Effector memory CD8-positive, alpha-beta T cell (primary cell): ENCODE measurements at regions not wholly inside any gene's neighbourhood (a gene's known extent, or its start where the extent isn't known, plus 50 kb on each side); places are given as distances from the start of the nearest gene placed in this dataset.
A peak's percentile ranks its signal among the peaks of the same experiment; 100 is the strongest.

Experiments used
- ATAC-seq: fragments of 150-1000 bp; cut with Tn5 transposase; replicated peaks from 2 replicates; pipeline ENCODE4 v1.10.0; 2021; ENCODE audit warnings: mild to moderate bottlenecking, moderate library complexity
- DNase-seq, 3 experiments: peaks; one replicate each; pipeline ENCODE4 v3.0.0; 2021
- H3K27ac Mint-ChIP-seq, 2 donors: one replicate each; pipeline ENCODE4 v1.8.0; 2022; ENCODE audit warnings: mild to moderate bottlenecking in 2 of 2, mixed read lengths in 2 of 2, moderate library complexity in 2 of 2
- H3K27me3 Mint-ChIP-seq, 2 donors: one replicate each; pipeline ENCODE4 v1.8.0; 2022; ENCODE audit warnings: mixed read lengths in 2 of 2
- H3K36me3 Mint-ChIP-seq: one replicate; pipeline ENCODE4 v1.8.0; 2022; ENCODE audit warnings: mild to moderate bottlenecking, moderate library complexity, mixed read lengths; ENCODE audit not compliant: insufficient read depth
- H3K4me1 Mint-ChIP-seq, 2 donors: one replicate each; pipeline ENCODE4 v1.8.0; 2022; ENCODE audit warnings: low read depth in 2 of 2, mixed read lengths in 2 of 2
- H3K4me3 Mint-ChIP-seq, 2 donors: one replicate each; pipeline ENCODE4 v1.8.0; 2022; ENCODE audit warnings: mild to moderate bottlenecking in 2 of 2, mixed read lengths in 2 of 2, moderate library complexity in 2 of 2
- H3K9me3 Mint-ChIP-seq, 2 donors: one replicate each; pipeline ENCODE4 v1.8.0; 2022; ENCODE audit warnings: mixed read lengths in 2 of 2

DNA sequence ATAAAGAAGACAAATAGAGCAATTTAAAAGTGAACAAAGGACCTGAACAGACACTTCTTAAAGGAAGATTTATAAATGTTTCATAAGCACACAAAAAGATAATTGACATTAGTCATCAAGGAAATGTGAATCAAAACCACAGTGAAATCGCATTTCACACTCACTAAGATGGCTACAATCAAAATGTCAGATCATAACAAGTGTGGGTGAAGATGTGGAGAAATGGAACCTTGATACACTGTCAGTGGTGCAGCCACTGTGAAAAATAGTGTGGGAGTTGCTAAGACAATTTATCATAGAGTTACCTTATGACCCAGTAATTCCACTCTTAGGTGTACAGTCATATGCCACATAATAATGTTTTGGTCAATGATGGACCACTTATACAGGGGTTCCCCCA, 54.5 kb upstream of the HTR4 start:
- Mint-ChIP-seq H3K4me3 (no peak overlapping the region), H3K4me1 (no peaks in the 10 kb centered on the region), H3K27ac (no peak overlapping the region), H3K9me3 (no peaks in the 10 kb centered on the region), H3K36me3 (peaks cover 2% of the 10 kb centered on the region), H3K27me3 (peaks cover 16 to 27% of the 10 kb centered on the region in 2 donors)
- ATAC-seq (no peak), DNase-seq (no peak)

DNA sequence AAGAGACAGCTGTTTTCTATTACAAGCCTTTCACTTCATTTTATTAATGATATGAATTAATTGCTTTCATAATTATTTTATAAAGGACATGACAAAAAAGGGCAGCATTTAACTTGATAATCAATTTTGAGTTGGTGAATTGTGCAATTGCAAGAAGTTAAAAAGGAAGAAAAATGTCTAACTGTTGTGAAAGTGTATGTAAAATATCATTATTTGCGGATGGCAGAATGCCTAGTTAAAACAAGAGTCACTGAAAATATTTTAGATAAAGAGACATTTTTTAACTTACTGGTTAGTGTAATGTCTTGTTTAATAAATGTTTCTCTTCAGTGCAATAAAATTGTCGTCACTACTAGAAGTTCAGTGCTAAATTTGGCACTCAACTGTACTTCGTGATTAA, 57.6 kb upstream of the HTR4 start:
- DNase-seq: no peak
- ATAC-seq: no peak
- no peaks in the 10 kb centered on the region for H3K4me1 Mint-ChIP-seq
- H3K4me3 Mint-ChIP-seq: no peak overlapping the region
- peaks cover 21 to 25% of the 10 kb centered on the region in 2 donors for H3K27me3 Mint-ChIP-seq
- H3K27ac Mint-ChIP-seq: no peak overlapping the region
- H3K9me3 Mint-ChIP-seq: no peaks in the 10 kb centered on the region
- H3K36me3 Mint-ChIP-seq: peaks cover 2% of the 10 kb centered on the region

DNA sequence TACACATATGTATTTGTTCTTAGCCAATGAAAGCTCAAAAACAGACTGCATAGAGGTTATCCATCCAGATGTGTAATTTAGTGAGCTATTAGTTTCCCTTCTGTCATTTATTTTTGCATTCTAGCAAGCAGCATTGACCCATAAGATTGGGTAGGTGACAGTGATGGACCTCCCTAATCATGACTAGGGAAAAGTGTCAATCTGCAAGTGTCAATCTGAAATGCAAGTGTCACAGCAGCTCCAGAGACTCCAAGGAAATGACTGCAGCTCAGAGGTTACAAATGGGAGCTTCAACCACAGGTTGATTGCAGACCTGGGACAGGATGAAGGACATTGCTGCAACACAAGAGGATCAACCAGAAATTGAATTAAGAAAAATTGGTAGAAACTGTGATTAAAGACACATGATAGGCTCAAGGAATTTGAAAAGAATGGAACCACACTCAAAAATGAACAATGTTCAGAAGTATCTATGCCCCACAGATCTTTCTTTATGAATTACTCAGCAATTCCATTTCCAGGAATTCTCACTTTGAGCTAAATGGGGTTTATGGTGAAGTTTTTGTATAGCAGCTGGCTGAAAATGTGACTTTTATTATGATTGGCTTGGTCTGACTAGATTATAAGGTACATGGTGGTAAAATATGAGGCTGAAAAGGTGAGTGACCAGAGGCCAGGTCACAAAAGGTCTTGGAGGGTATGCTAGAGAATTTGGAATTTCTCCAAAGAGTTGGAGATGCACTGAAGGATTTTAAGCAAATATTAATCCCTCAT, 59.6 kb upstream of the HTR4 start:
- H3K27me3 Mint-ChIP-seq: peaks cover 26 to 40% of the 10 kb centered on the region in 2 donors
- DNase-seq (no peak), ATAC-seq (no peak)
- H3K27ac Mint-ChIP-seq: no peak overlapping the region
- no peak overlapping the region for H3K4me3 Mint-ChIP-seq
- H3K36me3 Mint-ChIP-seq: peaks cover 2% of the 10 kb centered on the region
- no peaks in the 10 kb centered on the region for H3K4me1 Mint-ChIP-seq
- H3K9me3 Mint-ChIP-seq: no peaks in the 10 kb centered on the region

DNA sequence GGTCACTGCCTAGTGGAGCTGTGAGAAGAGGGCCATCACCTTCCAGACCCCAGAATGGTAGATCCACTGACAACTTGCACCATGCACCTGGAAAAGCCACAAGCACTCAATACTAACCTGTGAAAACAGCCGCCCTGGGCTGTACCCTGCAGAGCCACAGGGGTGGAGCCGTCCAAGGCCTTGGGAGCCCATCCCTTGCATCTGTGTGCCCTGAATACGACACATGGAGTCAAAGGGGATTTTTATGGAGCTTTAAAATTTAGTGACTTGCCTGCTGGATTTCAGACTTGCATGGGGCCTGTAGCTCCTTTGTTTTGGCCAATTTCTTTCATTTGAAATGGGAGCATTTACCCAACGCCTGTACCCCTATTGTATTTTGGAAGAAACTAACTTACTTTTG, 62.4 kb upstream of the HTR4 start:
- Mint-ChIP-seq H3K4me3 (no peak overlapping the region), H3K9me3 (no peaks in the 10 kb centered on the region), H3K36me3 (peaks cover 2% of the 10 kb centered on the region), H3K27ac (no peak overlapping the region), H3K27me3 (peaks cover 24 to 56% of the 10 kb centered on the region in 2 donors), H3K4me1 (no peaks in the 10 kb centered on the region)
- DNase-seq (no peak), ATAC-seq (no peak)

DNA sequence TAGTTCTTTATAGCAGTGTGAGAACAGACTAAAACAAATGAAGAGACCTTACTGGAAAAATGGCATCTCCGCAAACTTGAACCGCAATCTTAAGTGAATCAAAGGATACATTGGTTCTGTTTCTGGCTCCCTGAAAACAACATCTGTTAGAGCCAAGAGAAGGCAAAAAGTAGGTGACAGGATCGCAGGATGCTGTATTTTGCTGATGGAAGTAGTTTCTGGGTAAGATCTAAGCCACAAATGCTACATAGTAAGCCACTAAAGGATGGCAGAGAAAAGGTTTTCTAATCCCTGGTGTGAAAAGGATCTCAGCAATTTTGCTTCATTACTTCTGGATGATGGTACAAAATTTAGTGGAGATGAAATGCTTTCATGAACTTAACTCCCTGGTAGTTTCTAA, 63.3 kb upstream of the HTR4 start:
- no peak overlapping the region for H3K4me3 Mint-ChIP-seq
- H3K36me3 Mint-ChIP-seq: peaks cover 1% of the 10 kb centered on the region
- H3K27me3 Mint-ChIP-seq: peaks cover 25 to 58% of the 10 kb centered on the region in 2 donors
- no peaks in the 10 kb centered on the region for H3K9me3 Mint-ChIP-seq
- H3K4me1 Mint-ChIP-seq: no peaks in the 10 kb centered on the region
- no peak for ATAC-seq
- no peak overlapping the region for H3K27ac Mint-ChIP-seq
- no peak for DNase-seq

DNA sequence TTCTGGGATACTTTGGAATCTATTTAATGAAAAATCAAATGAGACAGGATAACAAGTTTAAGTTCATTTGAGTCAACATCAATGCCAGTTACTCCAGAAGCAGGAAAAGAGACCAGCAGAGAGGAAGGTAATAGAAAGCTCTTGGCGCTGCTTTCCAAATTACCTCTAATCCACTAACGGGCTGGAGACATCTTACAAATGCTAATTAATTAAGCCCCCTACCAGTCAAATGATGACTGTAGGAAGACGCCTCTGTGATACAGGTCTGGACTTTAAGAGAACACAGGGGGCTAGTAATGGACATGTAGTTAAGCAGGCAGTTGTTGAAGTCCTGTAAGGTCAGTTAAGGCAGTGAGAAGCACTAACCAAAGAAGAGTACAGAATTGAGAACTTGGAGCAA, 65.3 kb upstream of the HTR4 start:
- H3K27me3 Mint-ChIP-seq: peaks cover 23 to 66% of the 10 kb centered on the region in 2 donors
- no peak overlapping the region for H3K4me3 Mint-ChIP-seq
- H3K4me1 Mint-ChIP-seq: no peaks in the 10 kb centered on the region
- H3K9me3 Mint-ChIP-seq: no peaks in the 10 kb centered on the region
- H3K27ac Mint-ChIP-seq: no peak overlapping the region
- ATAC-seq (no peak), DNase-seq (no peak)
- H3K36me3 Mint-ChIP-seq: no peaks in the 10 kb centered on the region

DNA sequence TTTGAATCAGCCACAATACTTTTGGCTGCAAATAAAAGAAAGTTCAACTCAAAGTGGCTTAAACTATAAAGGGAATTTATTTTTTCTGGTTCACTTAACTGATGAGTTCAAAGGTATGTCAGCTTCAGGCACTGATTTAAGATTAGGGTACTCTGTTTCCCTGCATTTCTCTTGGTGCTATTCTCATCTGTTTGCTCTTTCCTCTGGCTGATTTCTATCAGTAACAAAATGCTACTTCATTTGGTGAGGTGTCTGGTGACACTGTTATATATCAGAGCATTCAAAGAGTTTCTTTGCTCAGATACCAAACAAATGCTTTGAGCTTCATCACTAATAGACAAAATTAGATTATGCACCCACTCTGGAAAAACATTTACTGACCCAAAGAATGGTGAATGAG, 65.9 kb upstream of the HTR4 start:
- ATAC-seq (no peak), DNase-seq (no peak)
- no peaks in the 10 kb centered on the region for H3K36me3 Mint-ChIP-seq
- no peak overlapping the region for H3K4me3 Mint-ChIP-seq
- H3K27ac Mint-ChIP-seq: no peak overlapping the region
- H3K27me3 Mint-ChIP-seq: peaks cover 16 to 59% of the 10 kb centered on the region in 2 donors
- H3K9me3 Mint-ChIP-seq: no peaks in the 10 kb centered on the region
- no peaks in the 10 kb centered on the region for H3K4me1 Mint-ChIP-seq

DNA sequence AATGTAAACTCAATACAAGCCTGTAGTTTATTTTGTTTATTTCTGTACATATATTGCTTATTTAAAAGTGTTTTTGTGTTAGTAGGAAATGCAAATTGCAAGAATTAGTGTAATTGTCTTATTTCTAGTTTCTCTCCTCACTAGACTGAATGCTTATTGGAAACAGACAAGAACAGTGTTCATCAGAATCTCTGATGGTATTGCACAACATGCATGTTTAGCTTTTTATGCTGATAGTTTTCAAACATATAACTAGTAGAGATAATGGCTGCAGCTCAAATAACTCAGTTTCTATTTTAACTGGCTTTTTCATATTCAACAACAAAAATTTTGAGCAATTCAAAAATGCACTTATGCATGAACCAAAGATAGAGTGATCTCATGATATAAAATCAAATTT, 68.8 kb upstream of the HTR4 start:
- no peak overlapping the region for H3K4me3 Mint-ChIP-seq
- H3K4me1 Mint-ChIP-seq: no peaks in the 10 kb centered on the region
- ATAC-seq: no peak

DNA sequence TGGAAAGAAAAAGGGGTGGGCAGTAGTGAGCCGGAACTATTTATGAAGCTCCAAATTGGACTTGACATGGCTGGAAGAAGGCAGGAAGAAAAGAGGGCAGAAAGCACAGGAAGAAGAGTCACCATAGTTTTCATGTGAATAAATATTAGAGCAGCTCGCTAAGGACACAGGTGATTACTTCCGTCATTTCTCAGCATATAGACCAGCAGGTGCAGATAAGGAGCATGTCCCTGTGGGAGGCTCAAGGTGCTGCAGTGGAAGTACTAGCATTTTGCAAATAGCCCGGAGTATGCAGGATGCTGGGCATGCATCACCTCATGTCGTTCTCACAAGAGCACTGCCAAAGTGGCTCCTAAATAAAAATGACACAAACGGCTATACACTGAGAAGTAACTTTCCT, 71.3 kb upstream of the HTR4 start:
- Mint-ChIP-seq H3K4me3 (no peak overlapping the region), H3K27ac (no peak overlapping the region)
- no peak for DNase-seq

More for the DNA sequence above, 68.8 kb upstream of the HTR4 start:
- Mint-ChIP-seq H3K36me3 (no peaks in the 10 kb centered on the region), H3K27ac (no peak overlapping the region), H3K9me3 (no peaks in the 10 kb centered on the region), H3K27me3 (peaks cover 12 to 50% of the 10 kb centered on the region in 2 donors)
- DNase-seq: no peak

DNA sequence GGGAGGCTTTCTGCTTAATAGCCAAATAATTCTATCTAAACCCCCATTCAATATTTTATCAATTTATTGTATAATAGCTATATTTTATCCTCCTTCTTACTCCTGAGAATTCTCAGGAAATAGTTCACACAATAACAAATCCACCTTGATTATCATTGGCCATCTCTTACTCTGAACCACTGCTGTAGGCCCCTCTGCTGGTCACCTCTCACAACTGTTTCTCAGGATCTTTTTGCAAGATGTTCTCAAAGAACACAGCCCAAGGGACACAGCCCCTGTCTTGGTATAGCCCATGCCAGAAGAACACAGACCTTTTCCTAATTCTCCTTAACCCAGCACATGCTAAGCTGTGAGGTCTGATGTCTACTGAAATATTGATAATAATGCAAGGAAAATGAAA, 74.9 kb upstream of the HTR4 start:
- Mint-ChIP-seq H3K27ac (no peak overlapping the region), H3K4me1 (peaks cover 13 to 19% of the 10 kb centered on the region in 2 donors), H3K4me3 (no peak overlapping the region), H3K9me3 (no peaks in the 10 kb centered on the region), H3K36me3 (peaks cover 5% of the 10 kb centered on the region), H3K27me3 (peaks cover 0 to 10% of the 10 kb centered on the region in 2 donors)
- DNase-seq: no peak
- no peak for ATAC-seq

More for the DNA sequence above, 71.3 kb upstream of the HTR4 start:
- ATAC-seq: no peak
- no peaks in the 10 kb centered on the region for H3K9me3 Mint-ChIP-seq
- peaks cover 2% of the 10 kb centered on the region for H3K36me3 Mint-ChIP-seq
- H3K27me3 Mint-ChIP-seq: peaks cover 8 to 27% of the 10 kb centered on the region in 2 donors
- peaks cover 0 to 2% of the 10 kb centered on the region in 2 donors for H3K4me1 Mint-ChIP-seq

DNA sequence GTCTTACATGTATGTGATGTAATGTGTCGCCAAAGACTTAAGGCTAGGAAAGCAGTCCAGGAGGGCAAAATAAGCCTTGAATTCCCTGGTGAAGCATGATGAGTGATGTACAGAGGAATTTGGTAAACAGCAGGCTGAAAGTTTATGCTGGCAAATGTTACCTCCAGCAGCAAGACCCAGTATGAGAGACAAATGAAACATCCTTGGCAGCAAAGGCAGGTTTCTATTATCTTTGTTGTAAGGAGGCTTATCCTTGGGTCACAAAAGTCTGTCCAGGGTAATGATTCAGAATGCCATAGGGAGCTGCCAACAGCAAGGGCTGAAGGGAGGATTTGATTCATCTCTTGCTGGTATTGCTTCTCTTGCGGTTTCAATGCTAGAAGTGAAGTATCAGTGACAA, 75.9 kb upstream of the HTR4 start:
- Mint-ChIP-seq H3K9me3 (no peaks in the 10 kb centered on the region), H3K36me3 (peaks cover 5% of the 10 kb centered on the region), H3K27me3 (peaks cover 0 to 7% of the 10 kb centered on the region in 2 donors), H3K27ac (no peak overlapping the region), H3K4me3 (no peak overlapping the region), H3K4me1 (peaks cover 13 to 19% of the 10 kb centered on the region in 2 donors)
- DNase-seq: no peak
- no peak for ATAC-seq

DNA sequence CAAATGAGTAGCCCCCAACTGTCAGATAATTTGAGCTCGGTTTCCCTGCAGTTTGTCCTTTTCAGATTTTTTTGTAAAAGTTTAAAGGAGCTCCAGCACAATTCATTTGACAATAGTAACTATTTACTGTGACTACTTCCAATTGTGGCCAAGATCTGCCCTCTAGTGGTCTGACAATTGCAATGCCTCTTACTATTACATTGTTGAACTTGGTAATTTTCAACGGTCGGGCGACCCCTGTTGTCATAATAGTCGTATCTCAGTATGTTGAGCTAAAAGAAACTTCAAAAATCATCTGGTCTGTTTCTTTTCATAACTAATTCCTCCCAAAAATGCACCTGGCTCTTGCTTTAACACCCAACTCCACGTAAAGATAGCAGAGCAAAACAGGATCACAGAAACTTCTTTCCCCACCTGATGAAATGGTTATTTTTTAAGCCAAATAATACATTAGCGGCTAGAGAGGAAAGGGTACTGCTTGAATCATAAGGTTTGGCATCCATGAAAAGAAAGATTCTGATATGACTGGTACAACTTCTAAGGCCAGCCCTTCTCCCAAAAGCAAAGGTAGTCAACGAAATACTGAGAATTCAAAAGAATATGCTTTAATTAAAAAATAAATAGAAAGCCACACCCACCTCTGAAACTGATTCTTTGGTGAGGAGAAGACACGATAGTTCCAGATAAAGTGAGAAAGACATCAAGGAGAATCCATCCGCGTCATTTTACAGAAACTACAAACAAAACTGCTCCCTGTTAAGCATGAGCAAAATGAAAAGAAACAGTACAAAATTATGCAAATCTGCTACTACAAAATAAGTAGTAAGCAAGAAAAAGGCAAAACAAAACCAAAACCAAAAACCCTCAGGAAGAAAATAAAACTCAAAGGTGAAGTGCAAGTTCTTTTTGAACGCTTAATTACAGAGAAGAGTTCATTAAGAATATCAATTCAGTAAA, 76.9 kb upstream of the HTR4 start:
- DNase-seq (peak; percentile 66 to 75 (median 71)), ATAC-seq (peak; percentile 98)
- Mint-ChIP-seq H3K36me3 (peaks cover 5% of the 10 kb centered on the region), H3K4me3 (peak overlapping the region; percentile 66 to 78), H3K27me3 (no peaks in the 10 kb centered on the region), H3K4me1 (peaks cover 13 to 19% of the 10 kb centered on the region in 2 donors), H3K9me3 (no peaks in the 10 kb centered on the region), H3K27ac (peak overlapping the region; percentile 74 to 93)

DNA sequence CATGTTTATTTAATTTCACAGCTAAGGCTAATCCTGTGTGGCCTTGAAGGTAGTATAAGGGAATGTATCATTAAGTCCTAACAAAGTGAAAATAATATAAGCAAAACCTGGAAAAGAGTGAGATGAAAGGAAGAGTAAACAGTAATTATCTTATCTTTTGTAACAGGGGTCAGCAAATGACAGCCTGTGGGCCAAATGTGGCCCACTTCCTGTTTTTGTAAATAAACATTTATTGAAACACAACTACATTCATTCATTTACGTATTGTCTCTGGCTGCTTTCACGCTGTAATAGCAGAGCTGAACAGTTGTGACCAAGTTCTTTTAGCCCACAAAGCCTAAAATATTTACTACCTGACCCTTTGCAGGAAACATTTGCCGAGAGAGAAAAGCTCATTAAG, 78.4 kb upstream of the HTR4 start:
- Mint-ChIP-seq H3K9me3 (no peaks in the 10 kb centered on the region), H3K4me3 (no peak overlapping the region), H3K27me3 (peaks cover 0 to under 1% of the 10 kb centered on the region in 2 donors), H3K36me3 (peaks cover 5% of the 10 kb centered on the region), H3K4me1 (peaks cover 13 to 19% of the 10 kb centered on the region in 2 donors), H3K27ac (peak overlapping the region in 1 of 2 donors; percentile 93)
- no peak for ATAC-seq
- DNase-seq: no peak
